Endothelial cell (in vitro differentiated cells): ENCODE measurements at regions not wholly inside any gene's neighbourhood (a gene's known extent, or its start where the extent isn't known, plus 50 kb on each side); places are given as distances from the start of the nearest gene placed in this dataset.

ENCODE experiments used
- DNase-seq: peaks from one replicate; pipeline ENCODE4 v3.0.0; 2021; ENCODE audit warnings: low spot score
- H3K27ac Mint-ChIP-seq: one replicate; pipeline ENCODE4 v1.8.0; 2021; ENCODE audit warnings: mixed read lengths, inconsistent platforms; ENCODE audit not compliant: unreplicated experiment
- H3K27me3 Mint-ChIP-seq: one replicate; pipeline ENCODE4 v1.8.0; 2021; ENCODE audit warnings: mild to moderate bottlenecking, moderate library complexity, mixed read lengths, inconsistent platforms; ENCODE audit not compliant: unreplicated experiment
- H3K36me3 Mint-ChIP-seq: one replicate; pipeline ENCODE4 v1.8.0; 2021; ENCODE audit warnings: mild to moderate bottlenecking, low read depth, mixed read lengths, inconsistent platforms; ENCODE audit not compliant: unreplicated experiment
- H3K4me1 Mint-ChIP-seq: one replicate; pipeline ENCODE4 v1.8.0; 2021; ENCODE audit warnings: mild to moderate bottlenecking, mixed read lengths, inconsistent platforms; ENCODE audit not compliant: unreplicated experiment
- H3K4me3 Mint-ChIP-seq: one replicate; pipeline ENCODE4 v1.8.0; 2021; ENCODE audit warnings: mild to moderate bottlenecking, mixed read lengths, inconsistent platforms; ENCODE audit not compliant: unreplicated experiment
- H3K9me3 Mint-ChIP-seq: one replicate; pipeline ENCODE4 v1.8.0; 2021; ENCODE audit warnings: mixed read lengths, inconsistent platforms; ENCODE audit not compliant: unreplicated experiment
- TF ChIP-seq, protein P1 (sequence below): fragments of 200-600 bp; sonication (generic); IDR thresholded peaks from one replicate; pipeline ENCODE4 v1.5.0; 2021; ENCODE audit warnings: antibody characterized with exemption; ENCODE audit not compliant: unreplicated experiment

DNA sequence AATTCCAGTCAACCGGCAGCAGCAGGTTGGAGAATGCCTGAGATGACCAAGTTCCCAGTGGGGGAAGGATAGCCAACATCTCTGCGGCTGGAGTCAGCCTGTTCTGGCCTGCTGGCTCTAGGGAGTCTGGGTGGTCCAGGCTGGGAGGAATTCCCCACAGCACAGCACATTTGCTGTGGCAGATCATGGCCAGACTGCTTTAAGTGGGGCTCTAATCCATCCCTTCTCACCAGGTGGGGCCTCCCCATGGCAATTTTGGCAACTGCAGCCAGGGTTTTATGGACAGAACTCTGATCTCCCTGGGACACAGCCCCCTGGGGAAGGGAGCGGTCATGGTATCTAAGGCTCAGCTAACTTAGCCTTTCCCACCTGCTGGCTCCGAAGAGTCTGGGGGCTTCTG, 226.1 kb downstream of the DTWD2 start:
- Mint-ChIP-seq H3K4me3 (no peak overlapping the region), H3K27ac (no peak overlapping the region), H3K4me1 (no peaks in the 10 kb centered on the region), H3K36me3 (no peaks in the 10 kb centered on the region), H3K27me3 (no peaks in the 10 kb centered on the region), H3K9me3 (no peaks in the 10 kb centered on the region)
- TF ChIP-seq, protein P1, sequence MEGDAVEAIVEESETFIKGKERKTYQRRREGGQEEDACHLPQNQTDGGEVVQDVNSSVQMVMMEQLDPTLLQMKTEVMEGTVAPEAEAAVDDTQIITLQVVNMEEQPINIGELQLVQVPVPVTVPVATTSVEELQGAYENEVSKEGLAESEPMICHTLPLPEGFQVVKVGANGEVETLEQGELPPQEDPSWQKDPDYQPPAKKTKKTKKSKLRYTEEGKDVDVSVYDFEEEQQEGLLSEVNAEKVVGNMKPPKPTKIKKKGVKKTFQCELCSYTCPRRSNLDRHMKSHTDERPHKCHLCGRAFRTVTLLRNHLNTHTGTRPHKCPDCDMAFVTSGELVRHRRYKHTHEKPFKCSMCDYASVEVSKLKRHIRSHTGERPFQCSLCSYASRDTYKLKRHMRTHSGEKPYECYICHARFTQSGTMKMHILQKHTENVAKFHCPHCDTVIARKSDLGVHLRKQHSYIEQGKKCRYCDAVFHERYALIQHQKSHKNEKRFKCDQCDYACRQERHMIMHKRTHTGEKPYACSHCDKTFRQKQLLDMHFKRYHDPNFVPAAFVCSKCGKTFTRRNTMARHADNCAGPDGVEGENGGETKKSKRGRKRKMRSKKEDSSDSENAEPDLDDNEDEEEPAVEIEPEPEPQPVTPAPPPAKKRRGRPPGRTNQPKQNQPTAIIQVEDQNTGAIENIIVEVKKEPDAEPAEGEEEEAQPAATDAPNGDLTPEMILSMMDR: no peak
- no peak for DNase-seq

DNA sequence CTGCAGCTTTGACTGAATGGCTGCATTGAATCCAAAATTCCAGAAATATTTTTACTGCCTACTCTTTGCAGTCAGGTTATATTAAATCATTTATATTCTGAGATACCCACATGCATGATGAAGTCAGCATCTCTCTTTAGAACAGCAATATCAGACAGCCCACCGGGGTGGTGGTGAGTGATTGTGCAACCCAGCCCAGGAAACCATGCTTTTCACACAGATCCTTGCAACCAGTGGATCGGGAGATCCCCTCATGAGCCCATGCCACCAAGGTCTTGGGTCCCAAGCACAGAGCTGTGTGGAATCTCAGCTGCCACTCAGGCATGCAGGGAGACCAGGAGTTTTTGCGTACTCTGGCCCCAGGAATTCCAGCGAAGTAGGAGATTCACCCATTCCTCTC, 226.5 kb downstream of the DTWD2 start:
- Mint-ChIP-seq H3K27ac (no peak overlapping the region), H3K4me1 (no peaks in the 10 kb centered on the region), H3K27me3 (no peaks in the 10 kb centered on the region), H3K36me3 (no peaks in the 10 kb centered on the region), H3K4me3 (no peak overlapping the region), H3K9me3 (no peaks in the 10 kb centered on the region)
- DNase-seq: no peak
- TF ChIP-seq, protein P1: no peak

DNA sequence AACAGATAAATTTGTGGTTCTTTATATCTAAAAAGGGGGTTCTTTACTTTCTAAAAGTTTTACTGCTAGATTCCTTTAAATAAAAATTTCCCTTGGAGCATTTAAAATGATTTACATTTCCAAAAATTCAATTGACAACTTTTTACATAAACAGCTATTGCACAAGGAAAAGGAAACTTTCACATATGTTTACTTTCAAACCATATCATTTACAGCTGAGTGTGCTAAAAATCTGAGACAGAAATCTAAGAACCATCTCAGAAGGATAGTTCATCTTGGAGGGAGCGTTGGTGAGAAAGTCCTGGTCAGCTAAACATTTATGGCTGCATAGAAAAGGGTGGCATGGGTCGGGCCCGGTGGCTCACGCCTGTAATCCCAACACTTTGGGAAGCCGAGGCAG, 235.4 kb downstream of the DTWD2 start:
- peaks cover 17% of the 10 kb centered on the region for H3K4me1 Mint-ChIP-seq
- TF ChIP-seq, protein P1: no peak
- no peaks in the 10 kb centered on the region for H3K27me3 Mint-ChIP-seq
- H3K27ac Mint-ChIP-seq: no peak overlapping the region
- DNase-seq: no peak
- H3K36me3 Mint-ChIP-seq: no peaks in the 10 kb centered on the region
- H3K9me3 Mint-ChIP-seq: no peaks in the 10 kb centered on the region
- H3K4me3 Mint-ChIP-seq: no peak overlapping the region

DNA sequence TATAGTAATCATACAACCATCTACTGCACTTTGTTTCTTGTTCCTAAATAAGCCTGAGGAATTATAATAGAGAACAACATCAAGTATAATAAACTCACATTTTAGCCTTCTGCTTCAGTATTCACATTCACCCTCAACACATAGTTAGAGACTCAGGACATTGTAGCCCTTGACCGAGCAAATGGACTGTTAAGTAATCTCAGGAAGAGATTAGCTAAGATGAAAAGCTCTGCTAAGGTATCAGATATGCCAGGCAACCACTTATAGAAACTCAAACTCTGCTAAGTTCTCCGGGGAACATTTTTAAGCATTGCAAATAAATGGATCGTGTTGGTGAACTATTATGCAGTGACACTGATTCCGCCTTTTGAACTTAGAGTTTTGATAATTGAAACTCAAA, 252.0 kb downstream of the DTWD2 start:
- no peak overlapping the region for H3K4me3 Mint-ChIP-seq
- no peaks in the 10 kb centered on the region for H3K4me1 Mint-ChIP-seq
- TF ChIP-seq, protein P1: no peak
- H3K27me3 Mint-ChIP-seq: no peaks in the 10 kb centered on the region
- peaks cover 3% of the 10 kb centered on the region for H3K36me3 Mint-ChIP-seq
- no peak overlapping the region for H3K27ac Mint-ChIP-seq
- no peak for DNase-seq
- peaks cover 6% of the 10 kb centered on the region for H3K9me3 Mint-ChIP-seq

DNA sequence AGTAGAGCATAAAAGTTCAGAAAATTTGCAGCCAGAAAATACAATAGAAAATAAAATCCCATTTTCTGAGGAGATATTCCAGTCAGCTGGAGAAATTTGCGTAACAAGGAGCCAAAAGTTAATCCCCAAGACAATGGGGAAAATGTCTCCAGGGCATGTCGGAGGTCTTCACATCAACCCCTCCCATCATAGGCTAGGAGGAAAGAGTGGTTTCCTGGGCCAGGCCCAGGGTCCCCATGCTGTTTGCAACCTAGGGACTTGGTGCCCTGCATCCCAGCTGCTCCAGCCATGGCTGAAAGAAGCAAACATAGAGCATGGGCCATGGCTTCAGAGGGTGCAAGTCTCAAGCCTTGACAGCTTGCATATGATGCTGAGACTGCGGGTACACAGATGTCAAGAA, 255.0 kb downstream of the DTWD2 start:
- Mint-ChIP-seq H3K4me3 (no peak overlapping the region), H3K27me3 (peaks cover 1% of the 10 kb centered on the region), H3K9me3 (peaks cover 6% of the 10 kb centered on the region), H3K4me1 (no peaks in the 10 kb centered on the region), H3K36me3 (peaks cover 3% of the 10 kb centered on the region), H3K27ac (no peak overlapping the region)
- no peak for DNase-seq
- TF ChIP-seq, protein P1: no peak
